ENCODE measurements at regions not wholly inside any gene's neighbourhood (a gene's known extent, or its start where the extent isn't known, plus 50 kb on each side); places are given as distances from the start of the nearest gene placed in this dataset.
"Not testable (repeated sequence)": the region's sequence is repeated elsewhere in the genome, so short reads cannot be mapped to it uniquely, and the experiment has no call there.

DNA sequence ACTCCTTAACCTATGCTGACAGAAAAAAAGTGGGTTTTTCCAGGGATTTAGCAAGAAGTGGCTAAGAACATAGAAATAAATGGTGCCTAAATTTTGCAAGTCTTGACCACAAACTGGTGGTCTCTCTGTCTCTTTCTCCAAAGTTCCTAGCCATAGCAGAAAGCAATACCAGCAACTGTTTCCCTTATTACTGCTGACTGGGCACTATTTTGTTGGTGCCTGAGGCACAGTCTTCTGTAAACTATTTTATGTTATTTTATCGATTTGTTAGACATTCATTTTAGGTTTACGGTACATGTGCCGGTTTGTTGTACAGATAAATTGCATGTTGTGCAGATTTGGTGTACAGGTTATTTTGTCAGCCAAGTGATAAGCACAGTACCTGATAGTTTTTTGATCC lies 234.6 kb upstream of the TECRL start:
- Histone ChIP-seq H3K4me3 (replicated peaks; ENCODE audit: insufficient read depth, low read length) (no peak overlapping the region), H3K27me3 (ENCODE audit: insufficient read depth, poor library complexity, severe bottlenecking) (no peaks in the 10 kb centered on the region), H3K27ac (replicated peaks) (no peak overlapping the region)
- TF ChIP-seq, protein P1, sequence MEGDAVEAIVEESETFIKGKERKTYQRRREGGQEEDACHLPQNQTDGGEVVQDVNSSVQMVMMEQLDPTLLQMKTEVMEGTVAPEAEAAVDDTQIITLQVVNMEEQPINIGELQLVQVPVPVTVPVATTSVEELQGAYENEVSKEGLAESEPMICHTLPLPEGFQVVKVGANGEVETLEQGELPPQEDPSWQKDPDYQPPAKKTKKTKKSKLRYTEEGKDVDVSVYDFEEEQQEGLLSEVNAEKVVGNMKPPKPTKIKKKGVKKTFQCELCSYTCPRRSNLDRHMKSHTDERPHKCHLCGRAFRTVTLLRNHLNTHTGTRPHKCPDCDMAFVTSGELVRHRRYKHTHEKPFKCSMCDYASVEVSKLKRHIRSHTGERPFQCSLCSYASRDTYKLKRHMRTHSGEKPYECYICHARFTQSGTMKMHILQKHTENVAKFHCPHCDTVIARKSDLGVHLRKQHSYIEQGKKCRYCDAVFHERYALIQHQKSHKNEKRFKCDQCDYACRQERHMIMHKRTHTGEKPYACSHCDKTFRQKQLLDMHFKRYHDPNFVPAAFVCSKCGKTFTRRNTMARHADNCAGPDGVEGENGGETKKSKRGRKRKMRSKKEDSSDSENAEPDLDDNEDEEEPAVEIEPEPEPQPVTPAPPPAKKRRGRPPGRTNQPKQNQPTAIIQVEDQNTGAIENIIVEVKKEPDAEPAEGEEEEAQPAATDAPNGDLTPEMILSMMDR (IDR thresholded peaks at IDR 0.05; ENCODE audit: insufficient read depth, low read length), result no peak
- TF ChIP-seq GABPA (IDR thresholded peaks at IDR 0.05; ENCODE audit: low read depth), result no peak
- TF ChIP-seq POLR2AphosphoS5 (IDR thresholded peaks at IDR 0.05; ENCODE audit: low read depth), result no peak
- TF ChIP-seq, protein P2, sequence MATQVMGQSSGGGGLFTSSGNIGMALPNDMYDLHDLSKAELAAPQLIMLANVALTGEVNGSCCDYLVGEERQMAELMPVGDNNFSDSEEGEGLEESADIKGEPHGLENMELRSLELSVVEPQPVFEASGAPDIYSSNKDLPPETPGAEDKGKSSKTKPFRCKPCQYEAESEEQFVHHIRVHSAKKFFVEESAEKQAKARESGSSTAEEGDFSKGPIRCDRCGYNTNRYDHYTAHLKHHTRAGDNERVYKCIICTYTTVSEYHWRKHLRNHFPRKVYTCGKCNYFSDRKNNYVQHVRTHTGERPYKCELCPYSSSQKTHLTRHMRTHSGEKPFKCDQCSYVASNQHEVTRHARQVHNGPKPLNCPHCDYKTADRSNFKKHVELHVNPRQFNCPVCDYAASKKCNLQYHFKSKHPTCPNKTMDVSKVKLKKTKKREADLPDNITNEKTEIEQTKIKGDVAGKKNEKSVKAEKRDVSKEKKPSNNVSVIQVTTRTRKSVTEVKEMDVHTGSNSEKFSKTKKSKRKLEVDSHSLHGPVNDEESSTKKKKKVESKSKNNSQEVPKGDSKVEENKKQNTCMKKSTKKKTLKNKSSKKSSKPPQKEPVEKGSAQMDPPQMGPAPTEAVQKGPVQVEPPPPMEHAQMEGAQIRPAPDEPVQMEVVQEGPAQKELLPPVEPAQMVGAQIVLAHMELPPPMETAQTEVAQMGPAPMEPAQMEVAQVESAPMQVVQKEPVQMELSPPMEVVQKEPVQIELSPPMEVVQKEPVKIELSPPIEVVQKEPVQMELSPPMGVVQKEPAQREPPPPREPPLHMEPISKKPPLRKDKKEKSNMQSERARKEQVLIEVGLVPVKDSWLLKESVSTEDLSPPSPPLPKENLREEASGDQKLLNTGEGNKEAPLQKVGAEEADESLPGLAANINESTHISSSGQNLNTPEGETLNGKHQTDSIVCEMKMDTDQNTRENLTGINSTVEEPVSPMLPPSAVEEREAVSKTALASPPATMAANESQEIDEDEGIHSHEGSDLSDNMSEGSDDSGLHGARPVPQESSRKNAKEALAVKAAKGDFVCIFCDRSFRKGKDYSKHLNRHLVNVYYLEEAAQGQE (IDR thresholded peaks at IDR 0.05; ENCODE audit: insufficient replicate concordance, low read depth), result no peak
- TF ChIP-seq SPI1 (IDR thresholded peaks at IDR 0.05; ENCODE audit: borderline replicate concordance, low read depth), result no peak
- no peak for DNase-seq (ENCODE audit: low read depth in 1 of 2, low spot score in 1 of 2)

DNA sequence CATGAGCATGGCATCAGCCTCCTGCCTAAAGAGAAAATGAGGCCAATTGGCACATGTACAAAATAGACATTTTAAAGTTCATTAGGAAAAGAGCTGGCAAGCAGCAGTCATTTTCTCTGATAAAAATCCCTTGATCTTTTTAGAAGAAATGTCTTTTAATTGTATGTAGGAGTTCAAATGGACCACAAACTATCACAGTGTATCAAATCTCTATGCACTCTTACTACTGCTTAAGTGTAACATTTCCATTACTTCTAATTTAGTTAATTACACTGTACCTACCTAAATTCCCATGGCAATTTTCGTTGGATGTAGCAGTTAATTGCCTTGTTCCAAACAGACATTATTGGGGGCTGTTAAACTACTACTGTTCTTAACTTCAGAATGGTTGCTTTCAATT lies 233.7 kb upstream of the TECRL start:
- no peak for DNase-seq (ENCODE audit: low read depth in 1 of 2, low spot score in 1 of 2)
- TF ChIP-seq POLR2AphosphoS5 (IDR thresholded peaks at IDR 0.05; ENCODE audit: low read depth), result no peak
- no peak for TF ChIP-seq SPI1 (IDR thresholded peaks at IDR 0.05; ENCODE audit: borderline replicate concordance, low read depth)
- TF ChIP-seq, protein P1 (IDR thresholded peaks at IDR 0.05; ENCODE audit: insufficient read depth, low read length), result no peak
- no peak for TF ChIP-seq GABPA (IDR thresholded peaks at IDR 0.05; ENCODE audit: low read depth)
- TF ChIP-seq, protein P2 (IDR thresholded peaks at IDR 0.05; ENCODE audit: insufficient replicate concordance, low read depth), result no peak
- H3K4me3 ChIP-seq (replicated peaks; ENCODE audit: insufficient read depth, low read length), result no peak overlapping the region
- no peak overlapping the region for H3K27ac ChIP-seq (replicated peaks)
- H3K27me3 ChIP-seq (ENCODE audit: insufficient read depth, poor library complexity, severe bottlenecking), result no peaks in the 10 kb centered on the region

DNA sequence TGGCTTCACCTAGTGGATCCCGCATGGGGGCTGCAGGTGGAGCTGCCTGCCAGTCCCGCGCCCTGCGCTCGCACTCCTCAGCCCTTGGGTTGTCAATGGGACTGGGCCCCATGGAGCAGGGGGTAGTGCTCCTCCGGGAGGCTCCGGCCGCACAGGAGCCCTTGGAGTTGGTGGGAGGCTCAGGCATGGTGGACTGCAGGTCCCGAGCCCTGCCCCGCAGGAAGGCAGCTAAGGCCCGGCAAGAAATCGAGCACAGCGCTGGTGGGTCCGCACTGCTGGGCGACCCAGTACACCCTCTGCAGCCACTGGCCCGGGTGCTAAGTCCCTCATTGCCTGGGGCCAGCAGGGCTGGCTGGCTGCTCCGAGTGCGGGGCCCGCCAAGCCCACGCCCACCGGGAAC lies 231.2 kb upstream of the TECRL start:
- not testable (repeated sequence) for H3K27ac ChIP-seq (replicated peaks); DNase-seq (ENCODE audit: low read depth in 1 of 2, low spot score in 1 of 2); H3K4me3 ChIP-seq (replicated peaks; ENCODE audit: insufficient read depth, low read length); H3K27me3 ChIP-seq (ENCODE audit: insufficient read depth, poor library complexity, severe bottlenecking)

DNA sequence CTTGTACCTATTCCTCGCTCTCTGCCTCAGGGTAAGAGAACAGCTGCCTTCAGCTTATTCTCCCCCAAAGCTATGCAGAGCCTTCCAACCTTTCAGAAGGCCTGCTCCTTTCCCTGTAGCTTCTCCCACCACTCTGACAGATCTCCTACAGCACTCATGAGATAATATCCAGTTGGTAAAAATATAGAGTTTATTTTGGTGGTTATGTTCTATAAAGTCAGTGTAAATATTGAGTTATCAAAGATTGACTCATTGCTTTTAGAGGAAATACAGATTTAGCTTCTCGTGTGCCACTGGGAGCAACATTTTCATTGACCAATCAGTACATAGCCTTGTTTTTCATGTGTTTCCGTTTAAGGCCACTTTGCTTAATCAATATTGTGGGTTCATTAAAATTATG lies 216.2 kb upstream of the TECRL start:
- no peak overlapping the region for H3K4me3 ChIP-seq (replicated peaks; ENCODE audit: insufficient read depth, low read length)

More for the DNA sequence above, 216.2 kb upstream of the TECRL start:
- Histone ChIP-seq H3K27me3 (ENCODE audit: insufficient read depth, poor library complexity, severe bottlenecking) (no peaks in the 10 kb centered on the region), H3K27ac (replicated peaks) (no peak overlapping the region)
- no peak for DNase-seq (ENCODE audit: low read depth in 1 of 2, low spot score in 1 of 2)
- TF ChIP-seq, protein P1 (IDR thresholded peaks at IDR 0.05; ENCODE audit: insufficient read depth, low read length), result no peak
- TF ChIP-seq GABPA (IDR thresholded peaks at IDR 0.05; ENCODE audit: low read depth) (no peak), POLR2AphosphoS5 (IDR thresholded peaks at IDR 0.05; ENCODE audit: low read depth) (no peak), SPI1 (IDR thresholded peaks at IDR 0.05; ENCODE audit: borderline replicate concordance, low read depth) (no peak)
- TF ChIP-seq, protein P2 (IDR thresholded peaks at IDR 0.05; ENCODE audit: insufficient replicate concordance, low read depth), result no peak
